Central memory CD4-positive, alpha-beta T cell (primary cell): ENCODE measurements at regions not wholly inside any gene's neighbourhood (a gene's known extent, or its start where the extent isn't known, plus 50 kb on each side); places are given as distances from the start of the nearest gene placed in this dataset.
"Not testable (repeated sequence)": the region's sequence is repeated elsewhere in the genome, so short reads cannot be mapped to it uniquely, and the experiment has no call there.

Experiments
- DNase-seq: peaks from one replicate; pipeline ENCODE4 v3.0.0; 2022

DNA sequence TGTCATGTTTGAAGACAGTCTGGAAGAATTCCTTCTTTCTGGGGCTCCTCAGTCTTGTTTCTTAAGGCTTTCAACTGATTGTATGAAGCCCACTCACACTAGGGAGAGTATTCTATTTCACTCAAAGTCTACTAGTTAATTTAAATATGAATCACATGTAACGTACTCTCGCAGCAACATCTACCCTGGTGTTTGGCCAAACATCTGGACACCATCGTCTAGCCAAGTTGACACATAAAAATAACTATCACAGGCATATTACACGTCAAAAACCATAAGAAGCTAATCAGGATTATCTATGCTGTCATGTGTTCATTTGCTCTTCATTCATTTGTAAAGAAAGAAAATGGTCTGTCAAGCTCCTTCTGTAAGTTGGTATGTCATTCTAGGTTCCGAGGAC lies 787.4 kb downstream of the KCNJ2 start:
- no peak for DNase-seq

GRCh38 chr17:70961341-70961740 lies 792.0 kb downstream of the KCNJ2 start:
- DNase-seq = no peak

DNA sequence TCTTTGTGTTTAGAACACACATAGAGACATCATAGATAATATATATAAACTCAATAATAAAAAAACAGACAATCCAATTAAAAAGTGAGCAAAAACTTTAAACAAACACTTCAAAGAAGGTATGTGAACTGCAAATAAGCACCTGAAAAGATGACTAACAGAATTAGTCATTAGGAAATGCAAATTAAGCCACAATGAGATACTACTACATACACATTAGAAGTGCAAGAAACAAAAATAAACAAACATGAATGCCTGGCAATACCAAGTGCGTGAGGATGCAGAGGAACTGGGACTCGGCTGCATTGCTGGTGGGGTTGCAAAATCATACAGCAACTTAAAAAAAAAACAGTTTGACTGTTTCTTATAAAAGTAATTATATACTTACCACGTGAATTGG lies 799.0 kb downstream of the KCNJ2 start:
- DNase-seq = no peak

- no peak for DNase-seq
Measured at GRCh38 chr17:70969521-70970034, 800.2 kb downstream of the KCNJ2 start.

GRCh38 chr17:70976447-70976846 lies 807.1 kb downstream of the KCNJ2 start:
- no peak for DNase-seq

DNA sequence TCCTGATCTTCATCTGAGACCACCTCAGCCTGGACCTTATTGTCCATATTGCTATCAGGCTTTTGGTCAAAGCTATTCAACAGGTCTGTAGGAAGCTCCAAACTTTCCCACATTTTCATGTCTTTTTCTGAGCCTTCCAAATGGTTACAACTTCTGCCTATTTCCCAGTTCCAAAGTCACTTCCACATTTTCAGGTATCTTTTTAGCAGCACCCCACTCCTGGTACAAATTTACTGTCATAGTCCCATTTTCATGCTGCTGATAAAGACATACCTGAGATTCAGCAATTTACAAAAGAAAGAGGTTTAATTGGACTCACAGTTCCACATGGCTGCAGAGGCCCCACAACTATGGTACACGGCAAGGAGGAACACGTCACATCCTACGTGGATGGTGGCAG lies 815.5 kb downstream of the KCNJ2 start:
- DNase-seq = no peak

DNA sequence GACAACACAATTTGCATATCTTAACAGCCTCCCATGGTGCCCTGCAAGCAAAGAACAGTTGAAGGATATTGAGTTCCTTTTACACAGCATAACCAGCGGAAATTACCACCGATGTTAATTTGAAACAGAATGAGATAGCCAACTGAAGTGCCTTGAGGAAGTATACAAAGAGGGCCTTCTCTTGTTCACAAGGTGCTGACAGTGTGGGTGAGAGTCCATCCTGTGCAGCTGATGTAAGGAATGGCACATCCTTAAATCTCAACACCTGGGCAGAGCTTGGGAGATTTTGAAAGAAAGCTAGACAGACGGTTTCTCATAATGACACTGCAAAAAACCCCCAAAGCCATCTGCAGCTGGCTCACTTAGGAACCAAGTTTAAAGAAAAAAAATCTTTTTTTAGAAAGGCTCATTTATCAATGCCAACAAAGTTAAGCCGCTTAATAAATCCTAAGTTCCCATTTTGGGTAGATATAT lies 818.6 kb downstream of the KCNJ2 start:
- no peak for DNase-seq

- DNase-seq = no peak
Measured at GRCh38 chr17:70988622-70989021, 819.3 kb downstream of the KCNJ2 start.

DNA sequence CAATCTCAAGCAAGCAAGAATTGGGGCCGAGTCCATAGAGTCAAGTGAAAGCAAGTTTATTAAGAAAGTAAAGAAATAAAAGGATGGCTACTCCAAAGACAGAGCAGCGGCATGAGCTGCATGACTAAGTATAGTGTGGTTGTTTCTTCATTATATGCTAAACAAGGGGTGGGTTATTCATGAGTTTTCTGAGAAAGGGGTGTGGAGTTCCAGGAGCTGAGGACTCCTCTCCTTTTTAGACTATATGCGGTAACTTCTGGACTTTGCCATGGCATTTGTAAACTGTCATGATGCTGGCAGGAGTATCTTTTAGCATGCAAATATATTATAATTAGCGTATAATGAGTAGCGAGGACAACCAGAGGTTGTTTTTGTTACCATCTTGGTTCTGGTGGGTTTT lies 819.9 kb downstream of the KCNJ2 start:
- no peak for DNase-seq

DNA sequence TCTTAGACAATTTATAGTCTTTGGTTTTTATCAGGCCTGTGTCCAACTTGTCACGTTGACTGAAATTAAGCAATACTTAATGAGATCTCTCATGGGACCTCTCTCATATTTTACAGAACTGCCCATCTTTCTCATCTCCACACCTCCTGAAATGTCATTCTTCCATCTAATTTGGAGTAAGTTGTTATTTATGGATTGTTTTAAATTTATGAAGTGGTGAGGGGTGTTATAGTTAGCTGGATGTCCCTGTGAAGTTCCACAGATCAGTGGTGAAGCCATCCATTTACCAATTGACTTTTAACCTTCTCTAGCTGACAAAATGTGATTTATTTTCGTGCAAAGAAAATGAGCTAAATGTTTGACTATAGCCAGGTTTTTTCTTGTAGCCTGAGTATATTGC lies 824.9 kb downstream of the KCNJ2 start:
- no peak for DNase-seq

DNA sequence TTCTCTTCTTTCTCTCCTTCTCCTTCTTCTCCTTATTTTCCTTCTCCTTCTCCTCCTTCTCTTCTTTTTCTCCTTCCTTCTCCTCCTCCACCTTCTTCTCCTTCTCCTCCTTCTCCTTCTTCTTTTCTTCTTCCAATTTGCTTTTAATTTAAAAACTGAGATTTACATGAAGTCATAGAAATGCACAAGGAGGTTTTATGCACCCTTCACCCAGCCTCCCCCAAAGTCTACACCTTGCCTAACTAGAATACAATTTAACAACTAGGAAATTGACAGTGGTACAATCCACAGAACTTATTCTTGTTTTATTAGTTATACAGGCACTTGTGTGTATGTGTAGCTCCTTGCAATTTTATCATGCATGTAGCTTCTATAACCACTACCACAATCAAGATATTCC lies 826.7 kb downstream of the KCNJ2 start:
- no peak for DNase-seq

DNA sequence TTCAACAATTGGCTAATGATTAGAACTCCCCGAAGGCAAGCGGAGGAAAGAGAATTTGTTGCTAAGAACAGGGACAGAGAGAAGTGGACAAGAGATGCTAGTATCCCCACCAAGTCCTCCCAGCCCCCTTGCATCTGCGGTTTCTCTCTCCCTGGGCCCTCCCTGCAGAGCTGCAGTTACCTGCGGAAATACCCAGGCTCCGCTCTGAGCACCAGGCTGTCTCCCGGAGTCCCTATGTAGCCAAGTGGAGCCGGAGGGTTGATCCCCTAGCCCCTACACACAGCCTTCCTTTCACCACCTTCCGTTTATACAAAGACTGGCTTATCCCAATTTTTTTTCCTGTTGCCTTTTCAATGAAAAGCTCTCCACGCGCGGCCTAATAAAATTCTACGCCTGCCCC lies 834.4 kb downstream of the KCNJ2 start:
- DNase-seq = no peak

GRCh38 chr17:71004413-71004812 lies 835.1 kb downstream of the KCNJ2 start:
- DNase-seq = no peak

DNA sequence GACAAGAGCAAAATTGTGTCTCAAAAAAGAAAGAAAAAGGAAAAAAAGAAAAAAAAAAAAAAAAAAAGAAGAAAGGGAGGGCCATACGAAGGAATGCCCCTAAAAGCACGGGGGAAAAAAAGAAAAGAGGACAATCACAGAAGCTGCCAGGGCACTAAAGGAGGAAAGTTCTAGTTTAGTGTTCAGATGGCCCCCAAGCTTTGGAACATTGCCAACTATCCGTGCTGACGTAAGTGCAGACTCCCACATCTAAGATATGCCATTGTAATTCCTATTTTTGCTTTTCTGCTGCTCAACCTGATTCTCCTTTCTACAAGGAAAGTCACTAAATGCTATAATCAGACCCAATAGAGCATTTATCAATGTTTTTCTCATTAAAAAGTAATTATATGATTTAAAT lies 842.1 kb downstream of the KCNJ2 start:
- DNase-seq = no peak

DNA sequence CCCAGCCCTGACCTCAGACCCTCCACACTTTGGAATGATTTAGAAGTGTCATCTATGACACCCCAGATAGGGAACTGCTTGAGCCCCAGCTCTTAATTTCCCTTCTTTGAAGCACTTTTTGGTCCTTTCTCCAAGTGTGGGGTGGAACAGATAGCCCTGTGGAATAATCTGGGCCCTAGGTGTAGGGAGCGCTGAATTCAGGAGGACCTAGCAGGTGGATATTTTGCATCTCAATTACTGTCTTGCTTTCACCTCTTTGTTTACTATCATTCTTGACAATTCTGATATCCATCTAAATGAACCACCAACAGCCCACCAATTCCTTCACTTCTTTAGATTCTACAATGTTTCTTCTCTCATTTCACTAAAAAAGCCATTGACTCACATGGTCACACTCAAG lies 850.4 kb downstream of the KCNJ2 start:
- DNase-seq = no peak

GRCh38 chr17:71022758-71023157 lies 853.4 kb downstream of the KCNJ2 start:
- DNase-seq = no peak

- DNase-seq = no peak
Measured at GRCh38 chr17:71023249-71024030, 854.1 kb downstream of the KCNJ2 start.

GRCh38 chr17:71024172-71024571 lies 854.8 kb downstream of the KCNJ2 start:
- no peak for DNase-seq

- no peak for DNase-seq
Measured at GRCh38 chr17:71024969-71025368, 855.6 kb downstream of the KCNJ2 start.

GRCh38 chr17:71029246-71029645 lies 859.9 kb downstream of the KCNJ2 start:
- DNase-seq = no peak

- not testable (repeated sequence) for DNase-seq
Measured at GRCh38 chr17:71031286-71031685, 862.0 kb downstream of the KCNJ2 start.

GRCh38 chr17:71032746-71033273 lies 863.5 kb downstream of the KCNJ2 start:
- DNase-seq = no peak

GRCh38 chr17:71033336-71033735 lies 864.0 kb downstream of the KCNJ2 start:
- no peak for DNase-seq

- no peak for DNase-seq
Measured at GRCh38 chr17:71035226-71035625, 865.9 kb downstream of the KCNJ2 start.

- DNase-seq = no peak
Measured at GRCh38 chr17:71037386-71037785, 868.1 kb downstream of the KCNJ2 start.
